Forelimb muscle (tissue), 1 donor: ENCODE measurements at regions not wholly inside any gene's neighbourhood (a gene's known extent, or its start where the extent isn't known, plus 50 kb on each side); places are given as distances from the start of the nearest gene placed in this dataset.
A peak's percentile ranks its signal among the peaks of the same experiment; 100 is the strongest.
"Not testable (repeated sequence)": the region's sequence is repeated elsewhere in the genome, so short reads cannot be mapped to it uniquely, and the experiment has no call there.

Experiments
- DNase-seq: peaks from one replicate; pipeline ENCODE4 v3.0.0-alpha.2; 2013; ENCODE audit warnings: low read depth

- no peak for DNase-seq
Observed at GRCh38 chr5:166285361-166285760, 2006.1 kb upstream of the WWC1 start.

- DNase-seq = no peak
Observed at GRCh38 chr5:166286832-166287231, 2004.6 kb upstream of the WWC1 start.

- no peak for DNase-seq
Observed at GRCh38 chr5:166287866-166288265, 2003.6 kb upstream of the WWC1 start.

GRCh38 chr5:166291800-166292199, 1999.6 kb upstream of the WWC1 start:
- DNase-seq = not testable (repeated sequence)

- DNase-seq = no peak
Observed at GRCh38 chr5:166293892-166294291, 1997.6 kb upstream of the WWC1 start.

GRCh38 chr5:166302166-166302565, 1989.3 kb upstream of the WWC1 start:
- DNase-seq = no peak

- DNase-seq = no peak
Observed at GRCh38 chr5:166317425-166317824, 1974.0 kb upstream of the WWC1 start.

GRCh38 chr5:166320920-166321480, 1970.4 kb upstream of the WWC1 start:
- DNase-seq = no peak

GRCh38 chr5:166324372-166324771, 1967.1 kb upstream of the WWC1 start:
- no peak for DNase-seq

GRCh38 chr5:166329149-166329800, 1962.2 kb upstream of the WWC1 start:
- DNase-seq = no peak

GRCh38 chr5:166330036-166330435, 1961.4 kb upstream of the WWC1 start:
- DNase-seq = no peak

GRCh38 chr5:166331521-166331920, 1959.9 kb upstream of the WWC1 start:
- DNase-seq = no peak

GRCh38 chr5:166338801-166339200, 1952.6 kb upstream of the WWC1 start:
- DNase-seq = no peak

- no peak for DNase-seq
Observed at GRCh38 chr5:166340039-166340438, 1951.4 kb upstream of the WWC1 start.

GRCh38 chr5:166341740-166342337, 1949.6 kb upstream of the WWC1 start:
- DNase-seq = no peak

GRCh38 chr5:166342402-166342801, 1949.0 kb upstream of the WWC1 start:
- no peak for DNase-seq

- no peak for DNase-seq
Observed at GRCh38 chr5:166346726-166347374, 1944.6 kb upstream of the WWC1 start.

GRCh38 chr5:166349046-166349445, 1942.4 kb upstream of the WWC1 start:
- DNase-seq = no peak

- DNase-seq = peak; percentile 51
Observed at GRCh38 chr5:166353580-166353979, 1937.9 kb upstream of the WWC1 start.

- DNase-seq = no peak
Observed at GRCh38 chr5:166354332-166354731, 1937.1 kb upstream of the WWC1 start.

- no peak for DNase-seq
Observed at GRCh38 chr5:166356096-166356495, 1935.3 kb upstream of the WWC1 start.

GRCh38 chr5:166358127-166358830, 1933.2 kb upstream of the WWC1 start:
- no peak for DNase-seq
